ENCODE measurements at regions not wholly inside any gene's neighbourhood (a gene's known extent, or its start where the extent isn't known, plus 50 kb on each side); places are given as distances from the start of the nearest gene placed in this dataset.

DNA sequence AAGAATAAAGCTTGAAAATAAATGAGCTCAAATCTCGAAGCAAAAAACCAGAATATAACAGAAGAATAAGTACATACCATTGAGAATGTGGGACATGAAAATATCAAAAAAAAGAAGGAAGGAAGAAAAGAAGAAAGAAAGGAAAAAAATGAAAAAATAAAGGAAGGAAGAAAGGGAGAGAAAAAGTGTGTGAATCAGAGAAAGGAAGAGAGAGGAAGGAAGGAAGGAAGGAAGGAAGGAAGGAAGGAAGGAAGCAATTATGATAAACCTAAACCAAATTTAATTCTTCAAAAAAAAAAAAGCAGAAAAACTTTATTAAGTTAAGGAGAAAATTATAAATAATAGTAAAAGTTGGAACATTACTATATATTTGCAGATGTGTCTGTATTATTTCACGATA lies 949.8 kb downstream of the NLGN4X start:
- DNase-seq, result no peak

DNA sequence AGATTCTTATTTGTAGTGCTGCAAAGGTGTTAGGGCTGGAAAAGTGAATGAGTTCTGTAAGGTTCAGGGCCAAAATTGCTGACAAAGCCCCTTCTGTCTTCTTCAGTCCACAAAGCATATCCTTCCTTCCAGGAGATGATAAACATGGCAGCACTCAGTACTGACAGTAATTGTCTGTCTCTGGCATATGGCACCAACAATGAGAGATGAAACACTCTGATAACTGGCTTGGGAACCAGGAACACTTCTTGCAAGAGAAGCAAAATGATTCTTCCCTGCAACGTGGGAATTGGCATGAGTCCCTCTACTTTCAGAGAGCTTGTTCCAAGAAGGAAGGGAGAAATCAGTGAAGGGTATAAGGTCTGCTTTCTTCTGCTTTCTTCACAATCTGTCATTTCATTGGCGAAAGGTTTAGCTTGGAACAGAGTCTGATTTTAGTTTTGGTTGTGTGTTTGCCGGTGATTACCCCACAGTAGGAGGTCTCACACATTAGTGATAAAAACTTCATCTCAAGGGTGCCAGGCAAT lies 963.3 kb downstream of the NLGN4X start:
- no peak for DNase-seq

DNA sequence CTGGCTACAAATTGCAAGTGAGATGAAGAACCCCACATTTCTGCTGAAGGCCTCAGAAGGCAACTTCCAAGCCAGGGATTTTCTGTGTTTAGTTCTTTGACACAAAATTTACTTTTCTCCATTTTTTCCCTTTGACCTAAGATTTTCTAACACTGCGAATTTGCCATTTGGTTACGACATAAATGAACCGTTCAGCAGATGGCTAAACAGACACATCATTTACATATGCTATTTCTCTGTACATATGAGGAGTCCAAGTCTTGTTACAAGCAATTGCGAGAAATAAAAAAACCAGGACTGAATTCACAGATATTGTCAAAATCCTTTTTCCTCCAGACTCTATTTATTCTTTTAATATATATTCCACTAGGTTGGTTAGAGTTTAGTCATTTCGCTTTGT lies 978.6 kb downstream of the NLGN4X start:
- no peak for DNase-seq

DNA sequence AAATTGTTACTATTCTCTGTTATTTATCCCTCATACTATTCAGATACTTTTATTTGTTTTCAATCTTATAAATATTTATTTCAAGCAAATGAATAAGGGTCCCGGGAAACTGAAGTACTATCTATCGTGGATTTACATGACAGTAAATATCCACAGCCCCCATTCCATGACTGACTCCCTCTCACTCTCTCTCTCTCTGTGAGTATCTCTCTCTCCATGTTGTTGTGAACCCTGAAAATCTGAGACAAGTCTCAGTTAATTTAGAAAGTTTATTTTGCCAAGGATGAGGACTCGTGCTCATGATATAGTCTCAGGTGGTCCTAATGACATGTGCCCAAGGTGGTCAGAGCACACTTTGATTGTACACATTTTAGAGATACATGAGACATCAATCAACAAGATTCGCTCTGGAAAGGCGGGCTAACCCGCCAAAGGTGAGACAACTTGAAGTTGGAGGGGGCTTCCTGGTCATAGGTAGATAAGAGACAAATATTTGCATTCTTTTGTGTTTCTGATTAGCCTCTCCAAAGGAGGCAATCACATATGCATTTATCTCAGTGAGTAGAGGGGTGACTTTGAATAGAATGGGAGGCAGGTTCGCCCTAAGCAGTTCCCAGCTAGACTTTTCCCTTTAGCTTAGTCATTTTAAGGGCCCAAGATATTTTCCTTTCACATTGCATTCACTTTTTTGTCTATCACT lies 986.4 kb downstream of the NLGN4X start:
- DNase-seq, result no peak

DNA sequence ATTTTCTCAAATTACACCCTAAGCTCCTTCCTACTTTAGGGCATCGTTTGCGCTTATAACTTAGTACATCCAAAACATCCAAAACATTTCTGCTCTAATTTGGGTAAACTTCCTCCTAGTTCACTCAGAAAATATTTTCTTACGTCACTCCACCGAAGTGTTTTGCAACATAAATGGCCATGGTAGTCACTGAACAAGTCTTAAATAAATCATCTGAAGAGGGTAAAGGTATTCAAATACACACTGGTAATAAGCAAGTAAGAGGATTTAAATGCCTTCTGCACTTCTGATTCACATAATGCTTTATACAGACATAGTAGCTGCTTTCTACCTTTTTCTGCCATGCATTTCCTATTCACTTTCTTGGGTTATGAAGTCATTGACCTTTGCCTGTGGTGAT lies 991.9 kb downstream of the NLGN4X start:
- no peak for DNase-seq

DNA sequence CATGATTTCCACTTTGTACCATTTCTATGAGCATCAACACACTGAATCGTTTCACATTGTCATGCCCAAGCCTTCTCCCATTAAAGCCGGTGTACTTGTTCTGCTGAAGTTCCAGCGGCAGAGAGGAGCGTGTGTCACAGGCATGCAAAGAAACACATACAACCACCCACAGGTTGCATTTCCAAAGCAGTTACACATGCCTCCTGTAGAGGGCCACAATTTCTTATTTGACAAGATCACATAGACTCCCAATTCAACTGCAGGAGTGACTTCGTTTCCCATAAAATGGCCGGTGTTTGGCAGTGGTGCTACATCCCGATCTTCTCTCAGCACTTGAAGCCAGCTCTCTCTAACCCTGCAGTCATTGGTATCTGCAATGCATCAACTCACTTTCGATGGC lies 992.6 kb downstream of the NLGN4X start:
- DNase-seq, result peak; percentile 36

DNA sequence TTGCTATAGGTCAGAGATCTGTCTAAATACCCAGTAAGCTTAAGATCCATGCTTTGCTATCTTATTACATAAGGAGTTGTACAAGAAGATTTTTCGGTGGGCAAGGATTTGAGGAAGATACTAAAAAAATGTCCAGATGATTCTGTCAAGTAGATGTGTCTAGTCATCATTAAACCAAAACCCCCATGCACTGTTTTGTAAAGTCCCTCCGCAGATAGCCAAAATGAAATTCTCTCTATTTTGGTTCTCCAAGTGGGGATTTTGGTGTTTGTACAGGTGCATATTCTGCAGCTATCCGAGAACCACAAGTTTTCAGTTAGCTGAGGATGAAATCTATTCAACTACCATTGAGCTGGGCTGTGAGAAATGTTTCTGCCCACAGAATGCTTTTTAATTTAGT lies 994.8 kb downstream of the NLGN4X start:
- DNase-seq, result no peak

DNA sequence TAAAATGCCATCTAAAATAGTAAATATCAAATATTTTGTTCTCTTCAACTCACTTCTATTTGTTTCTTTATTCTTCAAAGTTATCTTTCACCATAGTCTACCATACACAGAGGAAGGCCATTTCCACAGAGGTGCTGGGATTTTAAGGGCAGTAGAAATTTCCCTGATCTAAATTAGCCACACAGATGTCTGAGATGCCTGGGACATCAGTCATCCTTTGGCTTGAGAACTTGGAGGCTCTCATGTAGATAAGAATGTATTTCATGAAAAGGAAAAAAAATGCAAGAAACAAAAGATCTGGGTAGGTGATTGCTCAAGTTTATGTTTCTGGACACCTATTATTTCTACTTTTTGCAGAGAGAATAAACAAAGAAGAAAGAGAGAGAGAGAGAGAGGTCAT lies 1008.2 kb downstream of the NLGN4X start:
- DNase-seq, result no peak

DNA sequence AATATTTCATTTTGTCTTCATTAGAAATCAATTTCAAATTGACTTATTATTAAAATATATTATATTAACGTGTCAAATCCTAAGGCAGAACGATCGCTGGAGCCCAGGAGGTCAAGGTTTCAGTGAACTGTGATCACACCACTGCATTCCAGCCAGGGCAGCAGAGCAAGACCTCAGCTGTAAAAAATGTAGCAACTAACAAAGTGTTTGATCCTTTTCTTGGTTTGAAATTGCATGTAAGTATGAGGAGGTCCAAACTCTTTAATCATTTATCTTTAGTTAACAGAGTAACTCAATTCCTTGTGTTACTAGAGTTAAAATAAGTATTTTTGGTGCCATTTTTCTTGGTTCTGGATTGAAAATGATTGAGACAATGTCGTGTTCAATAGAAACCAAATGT lies 1033.9 kb downstream of the NLGN4X start:
- no peak for DNase-seq

DNA sequence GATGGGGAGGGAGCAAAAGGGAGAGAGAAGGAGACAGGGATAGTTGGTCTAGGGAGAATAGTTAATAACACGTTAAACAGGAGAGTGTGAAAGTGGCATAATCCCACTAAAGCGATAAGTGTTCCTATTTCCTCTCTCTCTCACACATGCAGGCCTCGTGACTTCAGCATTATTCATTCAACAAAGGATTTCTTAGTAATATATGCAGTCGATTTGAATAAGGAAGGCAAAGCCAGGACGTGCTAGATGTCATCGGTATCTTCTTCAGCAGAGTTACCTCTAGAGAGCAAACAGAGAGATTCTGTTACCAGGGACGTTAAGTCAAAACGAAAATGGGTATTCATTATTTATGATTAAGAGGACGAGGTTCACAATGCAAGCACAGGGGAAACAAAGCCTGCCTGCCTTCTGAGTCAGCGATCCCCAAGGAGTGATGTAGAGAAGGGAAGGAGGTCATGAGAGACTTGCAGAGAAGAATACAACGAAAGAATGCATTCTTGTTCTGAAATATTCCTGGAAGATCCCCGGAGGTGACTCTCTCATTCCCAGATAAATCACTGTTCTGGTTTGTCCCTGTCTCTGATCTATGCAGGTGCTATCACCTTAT lies 1048.4 kb downstream of the NLGN4X start:
- no peak for DNase-seq

DNA sequence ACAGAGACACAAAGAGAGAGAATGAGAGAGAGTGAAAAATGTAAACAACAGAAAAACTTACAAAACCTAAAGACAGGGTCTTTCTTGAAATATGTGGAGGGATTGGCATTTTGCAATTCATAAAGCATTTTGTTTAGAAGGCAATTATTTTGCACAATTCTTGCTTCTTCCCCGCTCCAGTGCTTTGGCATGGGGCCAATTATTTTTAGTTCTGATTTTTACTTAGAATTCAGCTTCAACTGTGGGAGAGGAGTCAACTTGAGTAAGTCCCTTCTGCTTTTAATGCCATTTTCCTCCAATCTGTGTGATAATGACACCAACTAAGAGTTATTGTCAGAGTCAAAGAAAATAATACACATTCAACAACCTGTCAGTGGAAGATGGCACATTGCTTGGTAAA lies 1051.9 kb downstream of the NLGN4X start:
- DNase-seq, result no peak

DNA sequence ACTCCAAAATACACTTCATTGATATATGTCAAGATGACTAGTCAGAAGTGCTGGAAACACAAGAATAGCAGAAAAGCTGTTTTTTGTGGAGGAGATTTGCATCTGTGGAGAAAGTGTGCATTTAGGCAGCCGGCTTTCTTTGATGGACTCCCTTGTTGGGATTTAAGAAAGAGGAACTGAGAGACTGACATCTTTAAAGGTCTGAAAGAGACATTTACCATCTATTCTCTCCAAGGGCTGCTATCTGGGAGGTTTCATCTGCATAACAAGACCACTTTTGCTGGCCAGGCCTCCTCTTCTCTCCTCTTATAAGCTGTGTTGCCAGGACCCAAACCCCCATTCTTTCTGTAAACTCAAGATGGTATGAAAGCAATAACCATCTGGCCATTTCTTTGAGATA lies 1065.0 kb downstream of the NLGN4X start:
- DNase-seq, result no peak

DNA sequence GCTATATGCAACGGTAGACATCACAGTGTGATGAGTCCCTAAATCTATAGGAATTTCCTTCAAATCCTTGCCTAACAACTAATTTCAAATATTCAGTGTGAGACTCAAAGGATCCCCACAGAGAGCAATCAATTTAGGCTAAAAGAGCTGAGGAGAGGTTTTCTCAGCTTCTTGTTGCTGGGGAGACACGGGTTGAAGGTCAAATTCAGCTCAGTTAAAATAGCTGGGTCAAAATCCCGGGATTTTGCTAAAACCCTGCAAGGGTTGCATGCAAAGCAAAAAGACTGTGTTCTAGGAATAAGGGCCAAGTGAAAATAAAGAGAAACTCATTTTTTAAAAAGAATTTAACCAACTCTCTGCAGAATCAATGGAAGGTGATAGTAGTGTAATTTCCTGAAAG lies 1073.4 kb downstream of the NLGN4X start:
- no peak for DNase-seq

DNA sequence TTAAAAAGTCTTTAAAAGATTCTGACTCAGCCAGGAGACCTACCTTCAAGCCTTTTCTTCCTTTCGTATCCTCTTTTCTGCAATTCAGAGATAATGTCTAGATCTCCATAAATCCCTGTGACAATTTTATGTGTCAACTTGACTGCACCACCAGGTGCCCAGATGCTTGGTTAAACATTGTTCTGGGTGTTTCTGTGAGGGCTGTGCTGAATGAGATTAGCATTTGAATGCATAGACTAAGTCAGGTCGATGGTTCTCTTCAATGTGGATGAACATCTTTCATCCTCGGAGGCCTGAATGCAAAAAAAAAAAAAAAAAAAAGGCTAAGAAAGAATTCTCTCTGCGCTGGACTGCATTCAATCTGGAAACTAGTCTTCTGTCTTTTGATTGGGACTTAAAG lies 1082.7 kb downstream of the NLGN4X start:
- no peak for DNase-seq

DNA sequence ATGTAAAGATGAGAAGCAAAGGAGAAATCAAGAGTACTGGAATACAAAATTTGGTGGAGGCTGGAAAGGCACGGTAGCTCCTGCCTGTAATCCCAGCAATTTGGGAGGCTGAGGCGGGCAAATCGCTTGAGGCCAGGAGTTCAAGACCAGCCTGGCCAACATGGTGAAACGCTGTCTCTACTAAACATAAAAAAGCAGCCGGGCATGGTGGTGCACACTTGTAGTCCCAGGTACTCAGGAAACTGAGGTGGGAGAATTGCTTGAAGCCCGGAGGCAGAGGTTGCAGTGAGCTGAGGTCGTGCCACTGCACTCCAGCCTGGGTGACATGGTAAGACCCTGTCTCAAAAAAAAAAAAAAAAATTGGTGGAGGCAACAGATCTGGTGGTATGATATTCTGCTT lies 1086.0 kb downstream of the NLGN4X start:
- DNase-seq, result no peak

DNA sequence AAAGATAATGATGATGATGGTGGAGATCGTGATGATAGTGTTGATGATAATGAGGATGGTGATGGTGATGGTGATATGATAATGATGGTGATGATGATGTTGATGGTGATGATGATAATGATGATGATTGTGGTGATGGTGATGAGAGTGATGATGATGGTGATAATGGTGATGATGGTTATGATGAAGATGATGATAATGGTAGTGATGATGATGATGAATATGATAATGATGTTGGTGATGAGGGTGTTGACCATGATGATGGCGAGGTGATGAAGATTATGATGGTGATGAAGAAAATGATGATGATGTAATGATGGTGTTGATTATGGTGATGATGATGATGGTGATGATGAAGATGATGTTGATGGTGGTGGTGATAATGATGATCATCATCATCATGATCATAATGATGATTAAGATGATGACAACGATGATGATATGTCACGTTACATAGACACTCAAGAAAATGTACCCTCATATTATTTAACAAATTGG lies 1106.4 kb downstream of the NLGN4X start:
- no peak for DNase-seq

DNA sequence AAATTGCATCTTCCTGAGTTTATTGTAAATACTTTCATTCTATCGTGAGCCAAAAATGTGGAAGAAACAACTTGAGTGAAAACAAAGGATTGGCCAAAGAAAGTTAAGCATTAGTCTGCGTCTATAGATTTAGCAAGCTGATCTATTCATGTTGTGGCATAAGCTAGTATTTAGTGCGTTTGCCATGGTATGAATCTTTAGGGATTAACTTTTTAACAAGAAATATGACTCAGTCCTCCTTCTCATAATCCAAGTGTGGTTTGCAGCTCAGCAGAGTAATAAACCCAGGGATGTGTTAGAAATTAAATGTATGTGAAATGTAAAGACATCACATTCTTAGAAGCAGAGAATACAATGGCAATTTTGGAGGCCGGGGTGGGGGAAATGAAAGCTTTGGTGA lies 1110.9 kb downstream of the NLGN4X start:
- DNase-seq, result no peak

DNA sequence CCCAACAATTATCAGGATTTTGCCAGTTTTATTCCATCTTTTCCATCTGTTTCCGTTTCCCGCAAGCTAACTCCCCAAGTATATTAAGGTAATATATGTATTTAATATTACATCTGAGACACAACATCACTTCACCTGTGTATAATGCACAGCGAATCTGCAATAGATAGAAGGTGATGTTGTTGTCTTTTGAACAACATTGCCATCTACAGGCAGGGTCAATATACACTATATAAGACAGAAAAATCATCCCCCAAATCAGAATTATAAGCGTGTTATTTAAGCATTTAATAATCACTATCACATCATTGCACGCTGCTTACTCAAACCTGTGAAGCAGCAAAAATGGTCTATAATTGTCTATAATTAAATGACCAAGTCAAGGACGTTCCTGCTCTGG lies 1115.5 kb downstream of the NLGN4X start:
- DNase-seq, result peak; percentile 36

DNA sequence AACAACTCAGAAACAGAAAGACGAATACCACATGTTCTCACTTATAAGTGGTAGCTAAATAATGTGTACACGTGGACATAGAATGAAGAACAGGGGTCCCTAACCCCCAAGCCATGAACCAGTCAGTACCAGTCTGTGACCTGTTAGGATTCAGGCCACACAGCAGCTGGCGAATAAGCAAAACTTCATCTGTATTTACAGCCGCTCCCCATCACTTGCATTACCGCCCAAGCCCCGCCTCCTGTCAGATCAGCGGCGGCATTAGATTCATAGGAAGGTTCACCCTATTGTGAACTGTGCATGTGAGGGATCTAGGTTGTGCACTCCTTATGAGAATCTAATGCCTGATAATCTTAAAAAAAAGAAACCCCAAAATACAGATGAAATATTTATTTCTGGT lies 1128.7 kb downstream of the NLGN4X start:
- DNase-seq, result no peak

DNA sequence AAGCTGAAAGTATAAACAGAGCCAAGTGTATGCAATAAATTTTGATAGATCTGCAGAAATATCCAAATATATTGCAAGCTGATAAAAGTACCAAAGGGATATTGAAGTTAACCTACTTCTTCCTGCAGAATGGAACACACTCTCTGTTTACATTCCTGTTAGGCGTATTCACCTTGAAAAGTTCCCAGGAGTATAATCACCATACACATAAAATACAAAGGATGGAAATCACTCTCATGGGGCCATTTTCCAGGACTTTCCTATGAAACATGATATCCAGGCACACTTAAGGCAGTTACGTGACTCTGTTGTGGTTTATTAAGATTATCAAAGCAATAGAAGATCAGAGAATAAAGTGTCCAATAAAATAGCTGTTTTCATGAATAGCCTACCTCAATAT lies 1142.3 kb downstream of the NLGN4X start:
- no peak for DNase-seq

DNA sequence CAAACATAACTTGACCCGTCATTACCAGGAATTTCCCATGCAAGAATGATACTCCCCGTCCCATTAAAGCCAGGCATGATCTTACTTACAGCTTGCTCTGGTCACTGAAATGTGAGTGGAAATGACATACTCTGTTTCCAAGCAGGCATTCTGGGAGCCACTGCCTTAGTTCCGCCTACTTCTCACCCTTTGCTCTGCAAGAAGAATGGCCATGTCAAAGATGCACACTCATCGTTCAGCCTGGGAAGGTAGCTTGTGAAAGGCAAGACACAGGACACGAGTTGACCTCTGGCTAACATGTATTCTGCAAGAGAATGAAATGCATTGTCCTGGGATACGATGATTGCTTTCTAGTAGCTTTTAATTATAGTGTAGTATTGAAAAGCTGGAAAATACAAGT lies 1144.4 kb downstream of the NLGN4X start:
- no peak for DNase-seq

DNA sequence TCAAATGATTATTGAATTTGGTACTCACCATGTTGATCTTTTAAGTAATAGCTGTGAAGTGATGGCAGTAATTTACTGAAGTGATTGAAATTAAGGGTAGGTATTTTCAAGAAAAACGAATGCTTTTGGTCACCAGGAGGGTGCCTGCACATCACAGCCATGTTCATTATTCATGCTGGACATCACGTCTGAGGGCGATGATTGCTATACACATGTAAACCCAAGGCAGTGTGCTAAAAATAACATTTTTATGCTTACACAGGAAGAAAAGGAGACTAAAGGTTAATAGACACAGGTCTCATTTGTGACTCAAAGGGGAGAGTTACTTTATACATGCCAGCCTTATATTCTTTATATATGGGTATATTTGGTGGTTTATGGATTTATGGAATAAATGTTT lies 1146.0 kb downstream of the NLGN4X start:
- no peak for DNase-seq

DNA sequence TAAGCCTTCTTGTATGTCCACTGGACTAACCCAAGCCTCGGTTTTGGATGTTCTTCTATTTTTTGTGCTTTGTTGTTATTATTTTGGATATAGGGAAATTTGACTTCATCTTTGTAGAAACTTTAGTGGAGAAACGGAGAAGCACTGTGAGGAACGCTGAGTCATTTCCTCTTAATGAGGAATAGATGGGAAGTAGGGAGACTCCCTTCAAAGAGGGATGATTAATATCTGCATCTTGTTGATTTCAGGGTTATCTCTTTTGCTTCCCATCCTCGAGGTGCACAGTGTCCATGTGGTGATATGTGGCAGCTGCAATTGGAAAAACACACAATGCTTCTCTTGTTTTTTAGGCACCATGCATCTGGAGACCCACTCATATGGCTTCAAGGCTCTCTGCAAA lies 1147.9 kb downstream of the NLGN4X start:
- DNase-seq, result no peak

DNA sequence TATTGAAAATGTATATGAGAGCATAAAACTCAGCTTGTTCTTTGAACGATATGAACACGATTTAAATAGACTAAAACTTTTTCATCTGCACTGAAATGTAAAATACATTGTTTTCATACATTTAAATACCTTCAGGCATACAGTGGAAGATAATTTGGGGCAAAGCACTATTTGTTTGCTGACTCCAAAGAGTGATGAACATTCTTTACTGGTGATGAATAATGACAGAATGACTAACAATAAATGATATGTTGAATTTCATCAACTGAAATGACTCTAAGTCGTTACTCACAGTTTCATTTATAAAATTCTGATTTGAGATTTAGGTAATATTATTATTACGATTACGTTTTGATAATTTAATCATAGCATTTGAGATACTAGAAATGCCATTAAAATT lies 1160.1 kb downstream of the NLGN4X start:
- DNase-seq, result no peak

DNA sequence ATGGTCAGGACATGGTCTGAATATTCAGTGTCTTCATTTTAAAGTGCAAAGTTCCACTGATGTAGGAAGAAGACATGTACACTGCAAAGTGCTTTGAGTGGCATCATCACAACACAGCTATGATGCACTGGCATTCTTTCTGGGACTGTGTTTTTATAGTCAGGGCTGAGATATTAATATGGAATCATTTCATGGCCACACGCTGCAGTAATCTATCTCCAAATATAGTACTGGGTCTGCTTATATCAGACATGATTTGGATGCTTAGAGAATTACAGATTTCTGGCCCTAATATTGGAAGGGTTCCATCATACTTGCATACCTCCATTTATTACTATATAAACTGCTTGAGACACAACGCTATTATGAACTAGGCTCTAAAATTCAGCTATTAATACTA lies 1170.9 kb downstream of the NLGN4X start:
- DNase-seq, result no peak

Data from DMS53 (cell line).